Neural progenitor cell (in vitro differentiated cells): ENCODE measurements at regions not wholly inside any gene's neighbourhood (a gene's known extent, or its start where the extent isn't known, plus 50 kb on each side); places are given as distances from the start of the nearest gene placed in this dataset.

Experiments used
- DNase-seq: peaks from one replicate; pipeline ENCODE4 v3.0.0-alpha.2; 2016; ENCODE audit warnings: low spot score
- H2AFZ ChIP-seq: fragments of 200-600 bp; sonication (generic); replicated peaks from 2 replicates; pipeline ENCODE4 v1.6.1; 2016; ENCODE audit warnings: antibody characterized with exemption
- H3F3A ChIP-seq: fragments of 200-600 bp; sonication (generic); 2 replicates; pipeline ENCODE4 v1.6.1; 2016; ENCODE audit warnings: antibody characterized with exemption, low read depth
- H3K27ac ChIP-seq: fragments of 200-600 bp; sonication (generic); 2 replicates; pipeline ENCODE4 v1.5.1; 2016; ENCODE audit warnings: mild to moderate bottlenecking
- H3K27me3 ChIP-seq: fragments of 200-600 bp; sonication (generic); 2 replicates; pipeline ENCODE4 v1.6.1; 2016; ENCODE audit warnings: mild to moderate bottlenecking, moderate library complexity
- H3K36me3 ChIP-seq: fragments of 200-600 bp; sonication (generic); 2 replicates; pipeline ENCODE4 v1.5.1; 2016
- H3K4me1 ChIP-seq: fragments of 200-600 bp; sonication (generic); 2 replicates; pipeline ENCODE4 v1.6.1; 2016; ENCODE audit warnings: mixed run types
- H3K4me2 ChIP-seq: fragments of 200-600 bp; sonication (generic); 2 replicates; pipeline ENCODE4 v1.6.1; 2016
- H3K4me3 ChIP-seq: fragments of 200-600 bp; sonication (generic); 2 replicates; pipeline ENCODE4 v1.5.1; 2016
- H3K79me2 ChIP-seq: fragments of 200-600 bp; sonication (generic); 2 replicates; pipeline ENCODE4 v1.6.1; 2016; ENCODE audit warnings: low read depth
- H3K9ac ChIP-seq: fragments of 200-600 bp; sonication (generic); 2 replicates; pipeline ENCODE4 v1.6.1; 2016
- H3K9me3 ChIP-seq: fragments of 200-600 bp; sonication (generic); 2 replicates; pipeline ENCODE4 v1.5.1; 2016; ENCODE audit warnings: low read depth
- H4K20me1 ChIP-seq: fragments of 200-600 bp; sonication (generic); 2 replicates; pipeline ENCODE4 v1.6.1; 2016; ENCODE audit warnings: low read depth
- H3K27ac Mint-ChIP-seq: 3 replicates; pipeline ENCODE4 v1.8.0; 2021; ENCODE audit warnings: mixed read lengths
- H3K27me3 Mint-ChIP-seq: 2 replicates; pipeline ENCODE4 v1.8.0; 2022; ENCODE audit warnings: low read depth, mild to moderate bottlenecking, inconsistent platforms, moderate library complexity, mixed read lengths; ENCODE audit not compliant: insufficient read depth
- H3K36me3 Mint-ChIP-seq: 3 replicates; pipeline ENCODE4 v1.8.0; 2021; ENCODE audit warnings: mixed read lengths
- H3K4me1 Mint-ChIP-seq: 3 replicates; pipeline ENCODE4 v1.8.0; 2021; ENCODE audit warnings: mixed read lengths
- H3K4me3 Mint-ChIP-seq: 3 replicates; pipeline ENCODE4 v1.8.0; 2021; ENCODE audit warnings: mild to moderate bottlenecking, moderate library complexity, mixed read lengths
- H3K9me3 Mint-ChIP-seq: 3 replicates; pipeline ENCODE4 v1.8.0; 2020; ENCODE audit warnings: mixed read lengths
- CTCF ChIP-seq: fragments of 200-600 bp; sonication (generic); IDR thresholded peaks from 2 replicates; pipeline ENCODE4 v1.5.1; 2017; ENCODE audit warnings: antibody characterized with exemption, mild to moderate bottlenecking
- EZH2 ChIP-seq: fragments of 200-600 bp; sonication (generic); IDR thresholded peaks from 2 replicates; pipeline ENCODE4 v1.6.1; 2017; ENCODE audit warnings: antibody characterized with exemption, mild to moderate bottlenecking, moderate library complexity
- EZH2phosphoT487 ChIP-seq: fragments of 200-600 bp; sonication (generic); IDR thresholded peaks from 2 replicates; pipeline ENCODE4 v1.6.1; 2017; ENCODE audit warnings: antibody characterized with exemption

- Mint-ChIP-seq H3K27me3 (peaks cover 3% of the 10 kb centered on the region), H3K9me3 (peaks cover 6% of the 10 kb centered on the region), H3K27ac (no peak overlapping the region), H3K36me3 (peaks cover 3% of the 10 kb centered on the region), H3K4me3 (no peak overlapping the region), H3K4me1 (peaks cover 48% of the 10 kb centered on the region)
- DNase-seq, result no peak
- Histone ChIP-seq H2AFZ (no peak overlapping the region), H3K27ac (no peak overlapping the region), H3F3A (no peaks in the 10 kb centered on the region), H3K9me3 (no peaks in the 10 kb centered on the region), H3K36me3 (no peaks in the 10 kb centered on the region), H3K79me2 (no peaks in the 10 kb centered on the region), H3K27me3 (no peaks in the 10 kb centered on the region), H3K4me2 (no peak overlapping the region), H4K20me1 (no peaks in the 10 kb centered on the region), H3K4me3 (no peak overlapping the region), H3K4me1 (peaks cover 43% of the 10 kb centered on the region), H3K9ac (no peak overlapping the region)
- TF ChIP-seq EZH2, result no peak
- TF ChIP-seq CTCF, result no peak
- TF ChIP-seq EZH2phosphoT487, result no peak
These were observed 293.0 kb downstream of the ZNF608 start for GRCh38 chr5:124453221-124454051.

- Histone ChIP-seq H3K9me3 (no peaks in the 10 kb centered on the region), H3K4me3 (no peak overlapping the region), H3K9ac (no peak overlapping the region), H2AFZ (peak overlapping the region; percentile 26), H3K27me3 (no peaks in the 10 kb centered on the region), H3K4me1 (peaks cover 41% of the 10 kb centered on the region), H3K36me3 (no peaks in the 10 kb centered on the region), H3K4me2 (no peak overlapping the region), H4K20me1 (no peaks in the 10 kb centered on the region), H3F3A (peaks cover 7% of the 10 kb centered on the region), H3K79me2 (no peaks in the 10 kb centered on the region), H3K27ac (no peak overlapping the region)
- peaks cover 6% of the 10 kb centered on the region for H3K9me3 Mint-ChIP-seq
- H3K36me3 Mint-ChIP-seq, result peaks cover 3% of the 10 kb centered on the region
- H3K27ac Mint-ChIP-seq, result peak overlapping the region; percentile 61
- DNase-seq, result no peak
- H3K27me3 Mint-ChIP-seq, result peaks cover 3% of the 10 kb centered on the region
- TF ChIP-seq EZH2phosphoT487 (no peak), CTCF (no peak), EZH2 (no peak)
- no peak overlapping the region for H3K4me3 Mint-ChIP-seq
- peaks cover 45% of the 10 kb centered on the region for H3K4me1 Mint-ChIP-seq
These were observed 294.0 kb downstream of the ZNF608 start for GRCh38 chr5:124452412-124452811.

- Histone ChIP-seq H4K20me1 (no peaks in the 10 kb centered on the region), H3K4me3 (no peak overlapping the region), H3K4me2 (no peak overlapping the region), H3F3A (peaks cover 12% of the 10 kb centered on the region), H3K9me3 (no peaks in the 10 kb centered on the region), H3K27me3 (no peaks in the 10 kb centered on the region), H3K4me1 (peaks cover 41% of the 10 kb centered on the region), H3K36me3 (no peaks in the 10 kb centered on the region), H2AFZ (peak overlapping the region; percentile 26), H3K9ac (no peak overlapping the region), H3K27ac (no peak overlapping the region), H3K79me2 (no peaks in the 10 kb centered on the region)
- Mint-ChIP-seq H3K4me3 (no peak overlapping the region), H3K36me3 (peaks cover 3% of the 10 kb centered on the region), H3K27me3 (peaks cover 3% of the 10 kb centered on the region), H3K4me1 (peaks cover 48% of the 10 kb centered on the region), H3K9me3 (peaks cover 6% of the 10 kb centered on the region), H3K27ac (peak overlapping the region; percentile 61)
- TF ChIP-seq EZH2 (no peak), CTCF (no peak), EZH2phosphoT487 (no peak)
- no peak for DNase-seq
These were observed 294.6 kb downstream of the ZNF608 start for GRCh38 chr5:124451721-124452383.
